ENCODE measurements at regions not wholly inside any gene's neighbourhood (a gene's known extent, or its start where the extent isn't known, plus 50 kb on each side); places are given as distances from the start of the nearest gene placed in this dataset.

GRCh38 chr3:193754719-193755118, 161.7 kb downstream of the OPA1 start:
- Histone ChIP-seq H3K36me3 (ENCODE audit: insufficient read depth, low read length) (no peaks in the 10 kb centered on the region), H3K9ac (ENCODE audit: low read length) (no peak overlapping the region), H3K27ac (ENCODE audit: low read depth, low read length) (no peak overlapping the region), H3K4me1 (ENCODE audit: insufficient read depth, low read length) (no peaks in the 10 kb centered on the region), H3K9me3 (ENCODE audit: low read length) (peaks cover 9% of the 10 kb centered on the region), H3K4me3 (ENCODE audit: low read depth in 1 of 2, low read length in 2 of 2) (no peak overlapping the region), H3K27me3 (ENCODE audit: control insufficient read depth in 1 of 2, insufficient read depth in 2 of 2, low read length in 2 of 2) (no peaks in the 10 kb centered on the region)

- no peaks in the 10 kb centered on the region for H3K27me3 ChIP-seq (ENCODE audit: control insufficient read depth in 1 of 2, insufficient read depth in 2 of 2, low read length in 2 of 2)
- H3K4me1 ChIP-seq (ENCODE audit: insufficient read depth, low read length) = no peaks in the 10 kb centered on the region
- H3K4me3 ChIP-seq (ENCODE audit: low read depth in 1 of 2, low read length in 2 of 2) = no peak overlapping the region
- no peaks in the 10 kb centered on the region for H3K36me3 ChIP-seq (ENCODE audit: insufficient read depth, low read length)
- H3K27ac ChIP-seq (ENCODE audit: low read depth, low read length) = no peak overlapping the region
- no peak overlapping the region for H3K9ac ChIP-seq (ENCODE audit: low read length)
- peaks cover 9% of the 10 kb centered on the region for H3K9me3 ChIP-seq (ENCODE audit: low read length)
These were observed 163.5 kb downstream of the OPA1 start for GRCh38 chr3:193756536-193756935.

GRCh38 chr3:193757457-193757856, 164.4 kb downstream of the OPA1 start:
- H3K9me3 ChIP-seq (ENCODE audit: low read length) = peaks cover 9% of the 10 kb centered on the region
- no peaks in the 10 kb centered on the region for H3K36me3 ChIP-seq (ENCODE audit: insufficient read depth, low read length)
- no peaks in the 10 kb centered on the region for H3K27me3 ChIP-seq (ENCODE audit: control insufficient read depth in 1 of 2, insufficient read depth in 2 of 2, low read length in 2 of 2)
- no peak overlapping the region for H3K27ac ChIP-seq (ENCODE audit: low read depth, low read length)
- H3K9ac ChIP-seq (ENCODE audit: low read length) = no peak overlapping the region
- no peaks in the 10 kb centered on the region for H3K4me1 ChIP-seq (ENCODE audit: insufficient read depth, low read length)
- H3K4me3 ChIP-seq (ENCODE audit: low read depth in 1 of 2, low read length in 2 of 2) = no peak overlapping the region

GRCh38 chr3:193761969-193762368, 169.0 kb downstream of the OPA1 start:
- H3K36me3 ChIP-seq (ENCODE audit: insufficient read depth, low read length) = no peaks in the 10 kb centered on the region

GRCh38 chr3:193762657-193763056, 169.6 kb downstream of the OPA1 start:
- H3K9ac ChIP-seq (ENCODE audit: low read length) = no peak overlapping the region
- no peaks in the 10 kb centered on the region for H3K4me1 ChIP-seq (ENCODE audit: insufficient read depth, low read length)
- H3K27me3 ChIP-seq (ENCODE audit: control insufficient read depth in 1 of 2, insufficient read depth in 2 of 2, low read length in 2 of 2) = no peaks in the 10 kb centered on the region
- H3K4me3 ChIP-seq (ENCODE audit: low read depth in 1 of 2, low read length in 2 of 2) = no peak overlapping the region
- H3K36me3 ChIP-seq (ENCODE audit: insufficient read depth, low read length) = no peaks in the 10 kb centered on the region
- peaks cover 4% of the 10 kb centered on the region for H3K9me3 ChIP-seq (ENCODE audit: low read length)
- H3K27ac ChIP-seq (ENCODE audit: low read depth, low read length) = no peak overlapping the region

More at GRCh38 chr3:193761969-193762368, 169.0 kb downstream of the OPA1 start:
- H3K27me3 ChIP-seq (ENCODE audit: control insufficient read depth in 1 of 2, insufficient read depth in 2 of 2, low read length in 2 of 2) = no peaks in the 10 kb centered on the region
- peaks cover 7% of the 10 kb centered on the region for H3K9me3 ChIP-seq (ENCODE audit: low read length)
- no peaks in the 10 kb centered on the region for H3K4me1 ChIP-seq (ENCODE audit: insufficient read depth, low read length)
- H3K9ac ChIP-seq (ENCODE audit: low read length) = no peak overlapping the region
- no peak overlapping the region for H3K4me3 ChIP-seq (ENCODE audit: low read depth in 1 of 2, low read length in 2 of 2)
- H3K27ac ChIP-seq (ENCODE audit: low read depth, low read length) = no peak overlapping the region

- Histone ChIP-seq H3K27me3 (ENCODE audit: control insufficient read depth in 1 of 2, insufficient read depth in 2 of 2, low read length in 2 of 2) (no peaks in the 10 kb centered on the region), H3K4me3 (ENCODE audit: low read depth in 1 of 2, low read length in 2 of 2) (no peak overlapping the region), H3K9ac (ENCODE audit: low read length) (no peak overlapping the region), H3K9me3 (ENCODE audit: low read length) (no peaks in the 10 kb centered on the region), H3K4me1 (ENCODE audit: insufficient read depth, low read length) (no peaks in the 10 kb centered on the region), H3K27ac (ENCODE audit: low read depth, low read length) (no peak overlapping the region), H3K36me3 (ENCODE audit: insufficient read depth, low read length) (no peaks in the 10 kb centered on the region)
These were observed 172.0 kb downstream of the OPA1 start for GRCh38 chr3:193764959-193765358.

GRCh38 chr3:193767353-193768069, 174.5 kb downstream of the OPA1 start:
- Histone ChIP-seq H3K4me3 (ENCODE audit: low read depth in 1 of 2, low read length in 2 of 2) (no peak overlapping the region), H3K36me3 (ENCODE audit: insufficient read depth, low read length) (no peaks in the 10 kb centered on the region), H3K27ac (ENCODE audit: low read depth, low read length) (no peak overlapping the region), H3K9ac (ENCODE audit: low read length) (no peak overlapping the region), H3K9me3 (ENCODE audit: low read length) (no peaks in the 10 kb centered on the region), H3K27me3 (ENCODE audit: control insufficient read depth in 1 of 2, insufficient read depth in 2 of 2, low read length in 2 of 2) (no peaks in the 10 kb centered on the region), H3K4me1 (ENCODE audit: insufficient read depth, low read length) (no peaks in the 10 kb centered on the region)

- no peaks in the 10 kb centered on the region for H3K9me3 ChIP-seq (ENCODE audit: low read length)
These were observed 175.0 kb downstream of the OPA1 start for GRCh38 chr3:193768070-193768394.

GRCh38 chr3:193769437-193769836, 176.4 kb downstream of the OPA1 start:
- Histone ChIP-seq H3K36me3 (ENCODE audit: insufficient read depth, low read length) (no peaks in the 10 kb centered on the region), H3K27ac (ENCODE audit: low read depth, low read length) (no peak overlapping the region), H3K4me3 (ENCODE audit: low read depth in 1 of 2, low read length in 2 of 2) (no peak overlapping the region), H3K27me3 (ENCODE audit: control insufficient read depth in 1 of 2, insufficient read depth in 2 of 2, low read length in 2 of 2) (no peaks in the 10 kb centered on the region), H3K9me3 (ENCODE audit: low read length) (no peaks in the 10 kb centered on the region), H3K4me1 (ENCODE audit: insufficient read depth, low read length) (no peaks in the 10 kb centered on the region), H3K9ac (ENCODE audit: low read length) (no peak overlapping the region)

More at GRCh38 chr3:193768070-193768394, 175.0 kb downstream of the OPA1 start:
- no peaks in the 10 kb centered on the region for H3K27me3 ChIP-seq (ENCODE audit: control insufficient read depth in 1 of 2, insufficient read depth in 2 of 2, low read length in 2 of 2)
- H3K4me1 ChIP-seq (ENCODE audit: insufficient read depth, low read length) = no peaks in the 10 kb centered on the region
- no peak overlapping the region for H3K4me3 ChIP-seq (ENCODE audit: low read depth in 1 of 2, low read length in 2 of 2)
- H3K27ac ChIP-seq (ENCODE audit: low read depth, low read length) = no peak overlapping the region
- no peak overlapping the region for H3K9ac ChIP-seq (ENCODE audit: low read length)
- no peaks in the 10 kb centered on the region for H3K36me3 ChIP-seq (ENCODE audit: insufficient read depth, low read length)

GRCh38 chr3:193771011-193771652, 178.1 kb downstream of the OPA1 start:
- Histone ChIP-seq H3K4me3 (ENCODE audit: low read depth in 1 of 2, low read length in 2 of 2) (no peak overlapping the region), H3K4me1 (ENCODE audit: insufficient read depth, low read length) (no peaks in the 10 kb centered on the region), H3K27ac (ENCODE audit: low read depth, low read length) (no peak overlapping the region), H3K27me3 (ENCODE audit: control insufficient read depth in 1 of 2, insufficient read depth in 2 of 2, low read length in 2 of 2) (no peaks in the 10 kb centered on the region), H3K9me3 (ENCODE audit: low read length) (no peaks in the 10 kb centered on the region), H3K9ac (ENCODE audit: low read length) (no peak overlapping the region), H3K36me3 (ENCODE audit: insufficient read depth, low read length) (no peaks in the 10 kb centered on the region)

- Histone ChIP-seq H3K9me3 (ENCODE audit: low read length) (no peaks in the 10 kb centered on the region), H3K9ac (ENCODE audit: low read length) (no peak overlapping the region), H3K27me3 (ENCODE audit: control insufficient read depth in 1 of 2, insufficient read depth in 2 of 2, low read length in 2 of 2) (peaks cover 0 to 1% of the 10 kb centered on the region in 2 donors), H3K4me1 (ENCODE audit: insufficient read depth, low read length) (no peaks in the 10 kb centered on the region), H3K4me3 (ENCODE audit: low read depth in 1 of 2, low read length in 2 of 2) (no peak overlapping the region), H3K36me3 (ENCODE audit: insufficient read depth, low read length) (no peaks in the 10 kb centered on the region), H3K27ac (ENCODE audit: low read depth, low read length) (no peak overlapping the region)
These were observed 178.8 kb downstream of the OPA1 start for GRCh38 chr3:193771653-193772421.
